Subcutaneous abdominal adipose tissue (tissue), 5 donors: ENCODE measurements at regions not wholly inside any gene's neighbourhood (a gene's known extent, or its start where the extent isn't known, plus 50 kb on each side); places are given as distances from the start of the nearest gene placed in this dataset.
"Not testable (repeated sequence)": the region's sequence is repeated elsewhere in the genome, so short reads cannot be mapped to it uniquely, and the experiment has no call there.

Experiments used
- H3K27ac ChIP-seq: one replicate; pipeline ENCODE4 v1.7.0; 2013; ENCODE audit warnings: low read depth, mild to moderate bottlenecking, inconsistent platforms, low read length, moderate library complexity
- H3K27me3 ChIP-seq, 5 donors: one replicate each; pipeline ENCODE4 v1.7.0; 2013; ENCODE audit warnings: low read length in 5 of 5, inconsistent platforms in 1 of 5; ENCODE audit not compliant: control insufficient read depth in 5 of 5, insufficient read depth in 4 of 5
- H3K36me3 ChIP-seq, 5 donors: one replicate each; pipeline ENCODE4 v1.7.0; 2013; ENCODE audit warnings: low read length in 5 of 5; ENCODE audit not compliant: control insufficient read depth in 5 of 5, insufficient read depth in 5 of 5
- H3K4me1 ChIP-seq, 5 donors: one replicate each; pipeline ENCODE4 v1.7.0; 2013; ENCODE audit warnings: low read length in 5 of 5, mild to moderate bottlenecking in 3 of 5, moderate library complexity in 1 of 5; ENCODE audit not compliant: control insufficient read depth in 5 of 5, insufficient read depth in 5 of 5
- H3K4me3 ChIP-seq, 5 donors: one replicate each; pipeline ENCODE4 v1.7.0; 2013; ENCODE audit warnings: low read length in 5 of 5, low read depth in 1 of 5
- H3K9ac ChIP-seq, 5 donors: one replicate each; pipeline ENCODE4 v1.7.0; 2013; ENCODE audit warnings: low read length in 5 of 5, mild to moderate bottlenecking in 4 of 5, moderate library complexity in 3 of 5
- H3K9me3 ChIP-seq, 5 donors: one replicate each; pipeline ENCODE4 v1.7.0; 2013; ENCODE audit warnings: low read length in 5 of 5; ENCODE audit not compliant: control insufficient read depth in 5 of 5
- donor health status: healthy.
- donor health status: healthy.
- donor health status: healthy.
- donor health status: healthy.
- donor health status: healthy.

GRCh38 chr14:71567499-71568133 is 364.6 kb upstream of the RGS6 start:
- not testable (repeated sequence) for H3K27me3 ChIP-seq, H3K36me3 ChIP-seq, H3K4me3 ChIP-seq, H3K27ac ChIP-seq, H3K4me1 ChIP-seq, H3K9ac ChIP-seq, H3K9me3 ChIP-seq

DNA sequence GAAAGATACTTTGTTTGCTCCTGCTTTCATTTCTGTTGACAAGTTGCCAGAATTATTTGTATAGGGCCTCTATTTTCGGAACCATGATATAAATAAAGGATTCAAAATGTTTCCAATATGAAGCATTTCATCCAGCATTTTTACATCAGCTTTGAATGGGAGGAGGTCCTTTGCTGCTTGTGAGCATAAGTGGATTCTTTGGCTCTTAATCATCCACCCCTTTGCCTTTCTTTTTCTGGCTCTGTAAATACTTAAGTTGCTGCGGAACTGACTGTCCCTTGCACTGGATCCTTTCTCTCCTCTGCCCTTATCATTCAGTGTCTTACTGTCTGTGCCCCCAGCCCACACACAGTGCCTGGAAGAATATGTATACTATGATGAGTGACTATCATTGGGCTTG is 357.3 kb upstream of the RGS6 start:
- H3K36me3 ChIP-seq, result no peaks in the 10 kb centered on the region
- H3K9me3 ChIP-seq, result no peaks in the 10 kb centered on the region
- H3K27ac ChIP-seq, result no peak overlapping the region
- H3K27me3 ChIP-seq, result no peaks in the 10 kb centered on the region
- no peak overlapping the region for H3K4me3 ChIP-seq
- peaks cover 0 to 4% (median 0%) of the 10 kb centered on the region in 5 donors for H3K4me1 ChIP-seq
- no peak overlapping the region for H3K9ac ChIP-seq

DNA sequence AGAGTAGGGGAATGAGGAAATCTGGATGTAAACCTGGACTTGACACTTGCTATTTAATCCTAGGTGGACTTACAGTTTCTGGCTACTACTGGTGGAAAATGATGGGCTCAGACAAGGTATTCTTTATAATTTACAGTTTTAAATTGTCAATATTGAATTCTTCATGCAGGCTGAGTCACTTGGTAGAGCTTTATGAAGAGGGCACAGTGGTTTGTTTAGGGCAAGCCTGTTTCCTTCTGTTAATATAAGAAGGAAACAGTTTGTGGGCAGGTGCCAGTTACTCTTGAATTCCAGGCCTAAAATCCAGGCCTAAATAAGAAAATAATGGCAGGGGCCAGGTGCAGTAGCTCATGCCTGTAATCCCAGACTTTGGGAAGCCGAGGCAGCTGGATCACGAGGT is 355.8 kb upstream of the RGS6 start:
- Histone ChIP-seq H3K9me3 (no peaks in the 10 kb centered on the region), H3K9ac (no peak overlapping the region), H3K27me3 (no peaks in the 10 kb centered on the region), H3K27ac (no peak overlapping the region), H3K36me3 (no peaks in the 10 kb centered on the region), H3K4me3 (no peak overlapping the region), H3K4me1 (peaks cover 0 to 4% (median 0%) of the 10 kb centered on the region in 5 donors)

- Histone ChIP-seq H3K4me3 (no peak overlapping the region), H3K9ac (no peak overlapping the region), H3K27ac (no peak overlapping the region), H3K9me3 (no peaks in the 10 kb centered on the region), H3K4me1 (no peaks in the 10 kb centered on the region), H3K36me3 (no peaks in the 10 kb centered on the region), H3K27me3 (no peaks in the 10 kb centered on the region)
These were observed 352.9 kb upstream of the RGS6 start for GRCh38 chr14:71579331-71579730.

DNA sequence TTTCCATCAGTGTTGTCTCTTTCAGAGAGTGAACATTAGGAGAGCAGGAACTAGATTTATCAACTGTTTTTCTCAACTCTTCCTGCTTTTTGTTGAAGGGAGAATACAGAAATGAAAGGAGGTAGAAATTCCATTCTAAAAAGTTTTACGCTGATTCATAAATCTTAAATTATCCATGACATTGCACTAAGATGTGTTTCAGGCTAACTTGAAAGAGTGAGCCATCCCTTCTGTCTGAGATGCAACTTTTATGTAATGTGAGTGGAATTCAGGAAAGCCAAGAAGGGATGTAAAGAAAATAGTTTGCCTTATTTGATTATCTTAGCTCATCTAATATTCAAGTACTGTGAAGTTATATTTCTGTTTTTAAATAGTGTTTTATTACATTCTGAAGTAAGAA is 349.5 kb upstream of the RGS6 start:
- Histone ChIP-seq H3K27ac (no peak overlapping the region), H3K9ac (no peak overlapping the region), H3K9me3 (no peaks in the 10 kb centered on the region), H3K4me1 (peaks cover 0 to 9% (median 7%) of the 10 kb centered on the region in 5 donors), H3K4me3 (no peak overlapping the region), H3K36me3 (no peaks in the 10 kb centered on the region), H3K27me3 (no peaks in the 10 kb centered on the region)

DNA sequence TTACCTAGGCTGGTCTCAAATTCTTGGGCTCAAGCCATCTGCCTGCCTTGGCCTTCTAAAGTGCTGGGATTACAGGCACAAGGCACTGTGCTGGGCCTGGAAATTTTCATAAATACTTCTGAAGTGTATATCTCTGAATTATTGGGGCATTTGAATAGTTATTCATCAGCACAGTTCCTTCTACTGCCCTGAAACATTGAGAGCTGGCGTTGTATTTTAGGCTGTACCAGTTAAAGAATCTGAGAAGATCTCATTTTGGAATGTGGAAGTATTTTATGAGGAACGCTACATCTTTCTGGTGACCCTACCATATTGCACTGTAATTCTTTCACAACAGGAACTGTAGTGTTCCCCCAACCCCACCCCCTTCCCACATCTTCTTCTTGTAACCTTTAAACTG is 349.0 kb upstream of the RGS6 start:
- Histone ChIP-seq H3K27ac (no peak overlapping the region), H3K36me3 (no peaks in the 10 kb centered on the region)

DNA sequence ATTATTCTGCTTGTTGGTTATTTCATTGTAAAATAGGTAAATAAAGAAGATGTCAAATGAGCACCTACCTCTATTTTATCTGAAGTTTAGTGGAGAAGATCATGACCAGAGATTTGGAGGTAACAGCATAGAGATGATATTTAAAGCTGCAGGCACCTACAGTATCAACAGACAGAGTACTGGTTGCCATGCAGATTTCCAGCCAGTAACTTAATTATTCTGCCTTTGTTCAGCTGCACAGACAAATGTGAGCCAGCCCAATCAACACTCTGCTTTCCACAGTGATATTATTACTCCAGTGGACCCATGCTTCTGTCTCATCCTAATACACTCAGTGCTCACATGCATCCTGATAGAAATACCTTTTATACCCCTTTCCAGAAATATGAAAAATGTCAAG is 348.5 kb upstream of the RGS6 start:
- Histone ChIP-seq H3K27me3 (no peaks in the 10 kb centered on the region), H3K4me3 (no peak overlapping the region), H3K36me3 (no peaks in the 10 kb centered on the region), H3K4me1 (peaks cover 0 to 9% (median 7%) of the 10 kb centered on the region in 5 donors), H3K27ac (no peak overlapping the region), H3K9me3 (no peaks in the 10 kb centered on the region), H3K9ac (no peak overlapping the region)

More for the DNA sequence above, 349.0 kb upstream of the RGS6 start:
- Histone ChIP-seq H3K27me3 (no peaks in the 10 kb centered on the region), H3K4me3 (no peak overlapping the region), H3K4me1 (peaks cover 0 to 9% (median 7%) of the 10 kb centered on the region in 5 donors), H3K9ac (no peak overlapping the region), H3K9me3 (no peaks in the 10 kb centered on the region)

- Histone ChIP-seq H3K9ac (no peak overlapping the region), H3K9me3 (no peaks in the 10 kb centered on the region), H3K27ac (no peak overlapping the region), H3K4me3 (no peak overlapping the region), H3K4me1 (peaks cover 0 to 9% (median 7%) of the 10 kb centered on the region in 5 donors), H3K27me3 (no peaks in the 10 kb centered on the region), H3K36me3 (no peaks in the 10 kb centered on the region)
These were observed 346.9 kb upstream of the RGS6 start for GRCh38 chr14:71585361-71585760.

DNA sequence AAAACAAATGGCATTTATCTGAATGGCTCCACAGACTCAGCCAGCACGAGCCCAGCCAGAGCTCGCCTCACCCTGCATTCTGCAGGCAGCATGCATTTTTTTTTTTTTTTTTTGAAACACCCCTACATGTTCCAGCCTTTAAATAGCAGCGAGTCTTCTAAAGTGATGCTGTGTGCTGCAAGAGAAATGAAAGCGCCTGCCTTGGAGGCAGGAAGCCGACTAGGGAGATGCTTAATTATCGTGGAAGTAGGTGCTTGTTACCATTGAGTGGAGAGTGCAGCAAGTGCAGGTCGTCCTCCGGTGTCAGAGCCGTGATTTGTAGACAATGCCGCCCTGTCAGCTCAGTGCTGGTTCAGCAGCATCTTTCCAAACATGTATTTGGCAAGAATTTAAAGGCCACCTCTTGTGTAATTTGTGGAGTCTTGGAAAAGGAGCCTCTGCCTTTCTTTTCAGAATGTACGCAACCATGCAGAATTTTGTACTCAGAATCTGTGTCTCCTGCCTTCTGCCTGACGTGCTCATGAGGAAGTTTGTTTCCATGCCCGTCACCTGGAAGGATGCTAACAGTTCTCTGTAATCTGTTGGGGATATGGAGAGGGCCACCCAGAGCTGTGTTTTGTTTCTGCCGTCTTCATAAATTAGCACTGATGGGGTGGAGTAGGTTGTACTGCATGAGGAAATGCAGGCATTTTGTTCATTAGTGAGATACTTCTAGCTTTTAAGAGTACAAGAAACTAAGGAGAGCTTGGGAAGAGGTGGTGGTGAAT is 345.9 kb upstream of the RGS6 start:
- Histone ChIP-seq H3K36me3 (no peaks in the 10 kb centered on the region), H3K4me3 (peak overlapping the region in 4 of 5 donors; percentile 39 to 61 (median 50)), H3K4me1 (peaks cover 0 to 9% (median 7%) of the 10 kb centered on the region in 5 donors), H3K27ac (no peak overlapping the region), H3K9ac (peak overlapping the region in 2 of 5 donors; percentile 49), H3K9me3 (no peaks in the 10 kb centered on the region), H3K27me3 (no peaks in the 10 kb centered on the region)

- Histone ChIP-seq H3K4me3 (no peak overlapping the region), H3K27me3 (no peaks in the 10 kb centered on the region), H3K4me1 (peaks cover 0 to 9% (median 7%) of the 10 kb centered on the region in 5 donors), H3K27ac (no peak overlapping the region), H3K36me3 (no peaks in the 10 kb centered on the region), H3K9ac (no peak overlapping the region), H3K9me3 (no peaks in the 10 kb centered on the region)
These were observed 344.2 kb upstream of the RGS6 start for GRCh38 chr14:71588028-71588427.
